ENCODE measurements at regions not wholly inside any gene's neighbourhood (a gene's known extent, or its start where the extent isn't known, plus 50 kb on each side); places are given as distances from the start of the nearest gene placed in this dataset.

GRCh38 chr1:64318428-64318827, 115.0 kb downstream of the UBE2U start:
- peak; percentile 3 for DNase-seq (ENCODE audit: extremely low read depth, low read depth)
- no peak for TF ChIP-seq CTCF (IDR thresholded peaks at IDR 0.05; ENCODE audit: low read depth, low read length)

GRCh38 chr1:64320007-64320406, 116.6 kb downstream of the UBE2U start:
- no peak for TF ChIP-seq CTCF (IDR thresholded peaks at IDR 0.05; ENCODE audit: low read depth, low read length)

GRCh38 chr1:64320470-64320869, 117.0 kb downstream of the UBE2U start:
- no peak for TF ChIP-seq CTCF (IDR thresholded peaks at IDR 0.05; ENCODE audit: low read depth, low read length)
- peak; percentile 2 for DNase-seq (ENCODE audit: extremely low read depth, low read depth)

More at GRCh38 chr1:64320007-64320406, 116.6 kb downstream of the UBE2U start:
- no peak for DNase-seq (ENCODE audit: extremely low read depth, low read depth)

GRCh38 chr1:64320922-64321614, 117.6 kb downstream of the UBE2U start:
- no peak for DNase-seq (ENCODE audit: extremely low read depth, low read depth)
- no peak for TF ChIP-seq CTCF (IDR thresholded peaks at IDR 0.05; ENCODE audit: low read depth, low read length)

GRCh38 chr1:64323054-64323453, 119.6 kb downstream of the UBE2U start:
- peak; percentile 10 for DNase-seq (ENCODE audit: extremely low read depth, low read depth)
- TF ChIP-seq CTCF (IDR thresholded peaks at IDR 0.05; ENCODE audit: low read depth, low read length) = no peak

- no peak for TF ChIP-seq CTCF (IDR thresholded peaks at IDR 0.05; ENCODE audit: low read depth, low read length)
- no peak for DNase-seq (ENCODE audit: extremely low read depth, low read depth)
Observed at GRCh38 chr1:64323882-64324281, 120.5 kb downstream of the UBE2U start.

- no peak for DNase-seq (ENCODE audit: extremely low read depth, low read depth)
- no peak for TF ChIP-seq CTCF (IDR thresholded peaks at IDR 0.05; ENCODE audit: low read depth, low read length)
Observed at GRCh38 chr1:64325856-64326255, 122.4 kb downstream of the UBE2U start.

All from AG09319 (cell line).